Fibroblast of lung (primary cell): ENCODE measurements at regions not wholly inside any gene's neighbourhood (a gene's known extent, or its start where the extent isn't known, plus 50 kb on each side); places are given as distances from the start of the nearest gene placed in this dataset.

Experiments used
- DNase-seq, 2 donors: peaks; one replicate each; pipeline versions ENCODE4 v3.0.0 to v3.0.0-alpha.2; 2010; ENCODE audit warnings: low read depth in 2 of 2
- H2AFZ ChIP-seq: 2 replicates; pipeline ENCODE4 v1.5.1; 2012; ENCODE audit warnings: low read length, control low read depth, inconsistent platforms
- H3K27ac ChIP-seq: 2 replicates; pipeline ENCODE4 v1.5.1; 2011; ENCODE audit warnings: low read length, control low read depth; ENCODE audit not compliant: insufficient read depth
- H3K27me3 ChIP-seq: 2 replicates; pipeline ENCODE4 v1.5.1; 2011; ENCODE audit warnings: mild to moderate bottlenecking, low read length; ENCODE audit not compliant: control insufficient read depth, insufficient read depth
- H3K36me3 ChIP-seq: 2 replicates; pipeline ENCODE4 v1.5.1; 2011; ENCODE audit warnings: low read length; ENCODE audit not compliant: control insufficient read depth, insufficient read depth
- H3K4me1 ChIP-seq: 2 replicates; pipeline ENCODE4 v1.5.1; 2011; ENCODE audit warnings: low read length; ENCODE audit not compliant: control insufficient read depth, insufficient read depth; ENCODE audit errors: extremely low read depth
- H3K4me2 ChIP-seq: 2 replicates; pipeline ENCODE4 v1.5.1; 2011; ENCODE audit warnings: low read length, control low read depth; ENCODE audit not compliant: insufficient read depth; ENCODE audit errors: extremely low read depth
- H3K4me3 ChIP-seq, 4 experiments: fragments of 200-600 bp in 1 of 4; sonication (generic) in 1 of 4; replicated peaks in 1 of 4; 2 replicates each; pipeline ENCODE4 v1.5.1; 2011 to 2016; ENCODE audit warnings: low read length in 4 of 4, low read depth in 3 of 4, mild to moderate bottlenecking in 3 of 4, control low read depth in 2 of 4, inconsistent platforms in 1 of 4, mixed read lengths in 1 of 4; ENCODE audit not compliant: insufficient read depth in 1 of 4; ENCODE audit errors: control extremely low read depth in 1 of 4
- H3K79me2 ChIP-seq: 2 replicates; pipeline ENCODE4 v1.5.1; 2012; ENCODE audit warnings: mild to moderate bottlenecking, low read length, inconsistent platforms; ENCODE audit not compliant: control insufficient read depth, insufficient read depth
- H3K9ac ChIP-seq: 2 replicates; pipeline ENCODE4 v1.5.1; 2011; ENCODE audit warnings: mild to moderate bottlenecking, low read length, control low read depth; ENCODE audit not compliant: insufficient read depth
- H3K9me3 ChIP-seq: 2 replicates; pipeline ENCODE4 v1.5.1; 2012; ENCODE audit warnings: low read depth, low read length; ENCODE audit not compliant: control insufficient read depth, insufficient read depth
- H4K20me1 ChIP-seq: 2 replicates; pipeline ENCODE4 v1.5.1; 2011; ENCODE audit warnings: low read length; ENCODE audit not compliant: control insufficient read depth, insufficient read depth; ENCODE audit errors: extremely low read depth
- CTCF ChIP-seq, 2 donors: IDR thresholded peaks in 1 of 2; conservative IDR thresholded peaks in 1 of 2; 1 replicate in 1 of 2; 2 replicates in 1 of 2; pipeline ENCODE4 v1.5.1; 2011 to 2012; ENCODE audit warnings: low read length in 2 of 2, control low read depth in 1 of 2, inconsistent platforms in 1 of 2, low read depth in 1 of 2, mild to moderate bottlenecking in 1 of 2
- EZH2 ChIP-seq: IDR thresholded peaks from 2 replicates; pipeline ENCODE4 v1.5.1; 2012; ENCODE audit warnings: low read length, control low read depth, mild to moderate bottlenecking; ENCODE audit errors: missing control alignments

GRCh38 chr10:111275091-111275490 is 198.3 kb downstream of the ADRA2A start:
- no peaks in the 10 kb centered on the region for H3K79me2 ChIP-seq
- no peaks in the 10 kb centered on the region for H4K20me1 ChIP-seq
- no peak overlapping the region for H3K4me2 ChIP-seq
- H3K9ac ChIP-seq = no peak overlapping the region
- no peak overlapping the region for H3K27ac ChIP-seq
- no peaks in the 10 kb centered on the region for H3K4me1 ChIP-seq
- DNase-seq = no peak
- H3K9me3 ChIP-seq = no peaks in the 10 kb centered on the region
- H3K36me3 ChIP-seq = no peaks in the 10 kb centered on the region
- H3K27me3 ChIP-seq = no peaks in the 10 kb centered on the region
- TF ChIP-seq EZH2 (no peak), CTCF (conservative IDR thresholded peaks at IDR 0.05 in 1 of 2, IDR thresholded peaks at IDR 0.05 in 1 of 2; ENCODE audit: low read depth in 1 of 2, low read length in 2 of 2) (no peak)
- H3K4me3 ChIP-seq = no peak overlapping the region
- no peak overlapping the region for H2AFZ ChIP-seq

DNA sequence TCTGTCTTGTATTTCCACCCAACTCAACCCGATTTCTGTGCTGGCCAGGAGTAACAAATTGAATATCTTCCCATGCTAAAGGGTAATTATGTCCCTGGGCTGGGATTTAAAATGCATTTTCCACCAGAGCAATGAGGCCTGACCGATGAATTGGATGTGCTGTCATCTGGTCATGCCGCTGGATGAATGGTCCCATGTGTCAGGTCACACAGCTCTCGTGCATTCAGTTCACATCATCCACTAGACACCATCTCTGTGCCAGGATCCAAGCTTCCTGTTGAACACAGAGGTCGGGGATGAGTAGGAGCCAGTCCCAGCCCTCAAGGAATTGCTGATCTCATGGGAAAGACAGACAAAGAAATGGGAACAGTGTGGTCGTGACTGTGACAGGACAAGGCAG is 200.8 kb downstream of the ADRA2A start:
- TF ChIP-seq CTCF (conservative IDR thresholded peaks at IDR 0.05 in 1 of 2, IDR thresholded peaks at IDR 0.05 in 1 of 2; ENCODE audit: low read depth in 1 of 2, low read length in 2 of 2) (no peak), EZH2 (no peak)
- H2AFZ ChIP-seq = no peak overlapping the region
- H3K36me3 ChIP-seq = no peaks in the 10 kb centered on the region
- no peaks in the 10 kb centered on the region for H4K20me1 ChIP-seq
- H3K4me2 ChIP-seq = no peak overlapping the region
- H3K4me1 ChIP-seq = no peaks in the 10 kb centered on the region
- H3K79me2 ChIP-seq = no peaks in the 10 kb centered on the region
- no peaks in the 10 kb centered on the region for H3K27me3 ChIP-seq
- no peak overlapping the region for H3K4me3 ChIP-seq
- H3K27ac ChIP-seq = no peak overlapping the region
- H3K9ac ChIP-seq = no peak overlapping the region
- no peaks in the 10 kb centered on the region for H3K9me3 ChIP-seq
- DNase-seq = no peak

GRCh38 chr10:111278266-111278665 is 201.4 kb downstream of the ADRA2A start:
- Histone ChIP-seq H3K4me3 (no peak overlapping the region), H3K9ac (no peak overlapping the region), H3K4me1 (no peaks in the 10 kb centered on the region), H3K36me3 (no peaks in the 10 kb centered on the region), H3K27me3 (no peaks in the 10 kb centered on the region), H4K20me1 (no peaks in the 10 kb centered on the region), H3K4me2 (no peak overlapping the region), H3K9me3 (no peaks in the 10 kb centered on the region), H2AFZ (no peak overlapping the region), H3K27ac (no peak overlapping the region), H3K79me2 (no peaks in the 10 kb centered on the region)
- no peak for TF ChIP-seq CTCF (conservative IDR thresholded peaks at IDR 0.05 in 1 of 2, IDR thresholded peaks at IDR 0.05 in 1 of 2; ENCODE audit: low read depth in 1 of 2, low read length in 2 of 2)
- no peak for TF ChIP-seq EZH2
- no peak for DNase-seq
